HG03066 (cell line): ENCODE measurements at regions not wholly inside any gene's neighbourhood (a gene's known extent, or its start where the extent isn't known, plus 50 kb on each side); places are given as distances from the start of the nearest gene placed in this dataset.
"Not testable (repeated sequence)": the region's sequence is repeated elsewhere in the genome, so short reads cannot be mapped to it uniquely, and the experiment has no call there.

Experiments used
- ATAC-seq: cut with Tn5 transposase; IDR thresholded peaks from one replicate; pipeline ENCODE4 v1.9.1; 2021; ENCODE audit warnings: low read depth; ENCODE audit not compliant: unreplicated experiment

DNA sequence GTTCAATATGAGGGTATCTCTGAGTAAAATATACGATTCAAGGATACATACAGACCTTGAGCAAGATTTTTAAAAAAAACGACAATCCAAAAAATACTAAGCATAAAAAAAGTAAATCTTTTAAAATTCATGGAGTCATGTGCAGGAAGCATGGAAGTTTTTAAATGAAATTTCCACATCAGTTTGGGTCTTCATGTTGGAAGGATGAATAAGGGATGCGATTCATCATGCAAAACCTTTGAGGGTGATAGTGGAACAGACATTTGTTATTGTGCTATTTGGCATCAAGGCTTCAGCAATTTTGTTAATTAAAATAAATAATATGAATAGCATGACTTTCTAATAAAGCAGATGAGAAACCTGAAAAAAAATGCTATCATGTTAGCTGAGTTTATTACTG lies 815.0 kb upstream of the PCDH10 start:
- no peak for ATAC-seq

DNA sequence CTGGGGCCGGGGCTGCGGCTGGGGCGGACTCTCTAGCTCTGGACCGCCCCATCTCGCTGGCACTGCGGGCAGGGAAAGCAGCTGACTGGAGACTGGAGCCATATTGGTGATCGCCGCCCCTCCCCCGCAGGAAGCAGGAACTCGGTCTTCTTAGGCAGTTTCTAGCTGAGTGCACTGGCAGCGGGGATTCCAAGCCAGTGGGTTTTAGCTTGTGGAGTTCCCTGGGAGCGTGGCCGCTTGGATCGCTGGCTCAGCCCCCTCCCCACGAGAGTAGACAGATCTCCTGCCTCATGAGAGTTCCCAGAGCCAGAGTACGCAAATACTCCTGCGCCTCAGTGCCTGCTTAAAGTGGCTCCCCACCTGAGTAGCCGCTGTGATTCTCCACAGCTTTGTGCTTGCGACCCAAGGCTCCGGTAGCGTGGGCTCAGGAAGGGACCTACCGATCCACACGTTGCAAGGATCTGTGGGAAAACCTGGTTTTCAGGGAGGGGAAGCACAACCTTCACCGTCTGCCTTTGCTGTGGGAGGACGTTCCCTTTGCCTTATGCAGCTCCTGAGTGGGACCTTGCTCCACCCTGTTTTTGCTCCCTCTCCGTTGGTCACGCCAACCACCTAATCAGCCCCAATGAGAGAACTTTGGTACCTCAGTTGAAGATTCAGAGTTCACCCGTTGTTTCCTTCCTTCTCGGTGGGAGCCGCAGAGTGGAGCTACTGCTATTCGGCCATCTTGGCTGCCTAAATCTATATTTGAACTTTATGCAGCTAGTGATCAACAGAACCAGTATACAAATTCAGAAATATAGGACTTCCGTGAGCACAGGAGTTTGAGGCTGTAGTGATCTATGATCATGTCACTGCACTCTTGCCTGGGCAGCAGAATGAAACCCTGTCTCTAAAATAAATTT lies 803.9 kb upstream of the PCDH10 start:
- ATAC-seq = no peak

DNA sequence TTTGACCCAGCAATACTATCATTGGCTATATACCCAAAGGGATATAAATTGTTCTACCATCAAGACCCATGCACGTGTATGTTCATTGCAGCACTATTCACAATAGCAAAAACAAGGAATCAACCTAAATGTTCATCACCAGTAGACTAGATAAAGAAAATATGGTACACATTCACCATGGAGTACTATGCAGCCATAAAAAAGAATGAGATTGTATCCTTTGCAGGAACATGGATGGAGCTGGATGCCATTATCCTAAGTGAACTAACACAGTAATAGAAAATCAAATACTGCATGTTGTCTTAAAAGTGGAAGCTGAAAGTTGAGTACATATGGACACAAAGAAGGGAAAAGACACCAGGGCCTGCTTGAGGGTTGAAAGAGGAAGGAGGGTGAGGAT lies 803.1 kb upstream of the PCDH10 start:
- no peak for ATAC-seq

GRCh38 chr4:132351606-132352005 lies 797.5 kb upstream of the PCDH10 start:
- not testable (repeated sequence) for ATAC-seq

DNA sequence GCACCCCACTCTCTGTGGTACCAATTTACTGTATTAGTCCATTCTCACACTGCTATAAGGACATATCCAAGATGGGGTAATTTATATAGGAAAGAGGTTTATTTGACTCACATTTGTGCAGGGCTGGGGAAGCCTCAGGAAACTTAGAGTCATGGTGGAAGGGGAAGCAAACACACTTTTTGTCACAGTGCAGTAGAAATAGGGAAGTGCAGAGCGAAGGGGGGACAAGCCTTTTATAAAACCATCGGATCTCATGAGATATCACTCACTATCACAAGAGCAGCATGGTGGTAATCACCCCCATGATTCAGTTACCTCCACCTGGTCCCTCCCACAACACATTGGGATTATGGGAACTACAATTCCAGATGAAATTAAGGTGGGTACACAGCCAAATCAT lies 766.9 kb upstream of the PCDH10 start:
- no peak for ATAC-seq

GRCh38 chr4:132383571-132384199 lies 765.4 kb upstream of the PCDH10 start:
- no peak for ATAC-seq

DNA sequence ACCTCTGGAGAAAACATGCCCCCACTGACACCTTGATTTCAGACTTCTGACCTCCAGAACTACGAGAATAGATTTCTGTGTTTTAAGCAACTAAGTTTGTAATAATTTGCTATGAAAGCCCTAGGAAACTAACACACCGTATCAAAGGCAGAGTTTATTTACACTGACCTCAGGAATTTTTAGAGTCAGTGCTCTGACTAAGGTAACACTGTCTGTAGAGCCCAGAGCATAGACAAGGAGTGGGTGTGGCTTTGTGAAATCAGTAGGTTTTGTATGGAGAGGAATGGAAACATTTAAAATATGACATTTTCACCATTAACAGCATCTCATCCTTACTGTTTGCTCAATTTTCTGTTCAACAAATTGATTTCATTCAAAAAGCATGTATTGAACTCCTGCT lies 764.4 kb upstream of the PCDH10 start:
- no peak for ATAC-seq

DNA sequence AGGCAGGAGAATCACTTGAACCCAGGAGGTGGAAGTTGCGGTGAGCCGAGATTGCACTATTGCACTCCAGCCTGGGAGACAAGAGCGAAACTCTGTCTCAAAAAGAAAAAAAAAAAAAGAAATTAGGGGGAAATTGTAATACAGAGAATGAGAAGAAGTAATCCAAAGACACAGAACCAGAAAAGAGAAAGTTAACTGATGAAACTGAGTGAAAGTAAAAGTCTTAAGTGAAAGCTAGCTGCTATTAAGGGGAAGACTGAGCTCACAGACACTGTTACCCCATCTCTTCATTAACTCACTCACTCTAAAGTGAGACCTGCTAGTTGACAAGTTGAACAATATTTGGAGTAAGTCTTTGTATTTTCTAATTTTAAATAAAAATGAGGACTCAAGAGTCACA lies 763.0 kb upstream of the PCDH10 start:
- no peak for ATAC-seq

- ATAC-seq = no peak
Observed at GRCh38 chr4:132387060-132387459, 762.0 kb upstream of the PCDH10 start.

- ATAC-seq = no peak
Observed at GRCh38 chr4:132395561-132395960, 753.5 kb upstream of the PCDH10 start.

DNA sequence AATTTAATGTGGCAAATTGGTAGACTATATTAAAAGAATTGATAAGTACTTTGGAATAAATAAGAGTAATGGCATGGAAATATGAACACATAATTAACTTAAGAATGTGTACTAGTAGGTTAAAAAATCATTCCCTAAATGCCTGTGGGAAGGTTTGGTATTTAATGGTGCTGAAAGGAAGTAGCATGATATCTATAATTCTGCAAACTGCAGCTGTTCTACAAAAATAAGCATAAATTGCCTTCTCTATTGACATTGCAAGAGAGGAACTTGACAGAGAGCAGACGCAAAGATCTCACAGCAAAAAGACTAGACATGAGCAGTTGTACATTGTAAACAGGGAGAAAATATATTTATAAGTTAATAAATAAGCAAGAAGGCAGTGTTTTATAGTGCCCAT lies 752.5 kb upstream of the PCDH10 start:
- no peak for ATAC-seq

GRCh38 chr4:132417220-132417619 lies 731.9 kb upstream of the PCDH10 start:
- no peak for ATAC-seq

GRCh38 chr4:132427125-132427524 lies 722.0 kb upstream of the PCDH10 start:
- no peak for ATAC-seq

- no peak for ATAC-seq
Observed at GRCh38 chr4:132437117-132437516, 712.0 kb upstream of the PCDH10 start.

DNA sequence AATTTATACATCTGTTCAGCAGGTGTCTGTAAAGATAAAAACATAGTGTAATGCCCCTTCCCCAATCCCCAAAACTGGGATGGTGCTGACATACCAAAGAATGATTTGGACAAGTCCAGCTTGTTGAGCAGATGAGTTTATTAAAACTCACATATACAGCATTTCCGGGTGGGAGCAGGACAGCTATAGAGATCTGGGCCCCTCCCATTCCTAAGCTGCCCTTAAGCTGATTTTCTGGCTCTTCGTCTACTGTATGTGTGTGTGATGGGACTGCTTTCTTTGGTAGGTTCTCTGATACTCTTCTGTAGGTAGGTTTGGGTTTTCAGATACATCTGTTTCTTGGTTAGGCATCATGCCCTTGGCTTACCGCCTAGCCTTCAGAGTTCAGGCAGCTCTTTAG lies 703.7 kb upstream of the PCDH10 start:
- no peak for ATAC-seq

DNA sequence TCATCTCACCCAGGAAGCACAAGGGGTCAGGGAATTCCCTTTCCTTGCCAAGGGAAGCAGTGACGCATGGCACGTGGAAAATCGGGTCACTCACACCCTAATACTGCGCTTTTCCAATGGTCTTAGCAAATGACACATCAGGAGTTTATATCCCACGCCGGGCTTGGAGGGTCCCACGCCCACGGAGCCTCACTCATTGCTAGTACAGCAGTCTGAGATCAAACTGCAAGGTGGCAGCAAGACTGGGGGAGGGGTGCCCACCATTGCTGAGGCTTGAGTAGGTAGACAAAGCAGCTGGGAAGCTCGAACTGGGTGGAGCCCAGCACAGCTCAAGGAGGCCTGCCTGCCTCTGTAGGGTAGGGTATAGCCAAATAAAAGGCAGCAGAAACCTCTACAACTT lies 691.1 kb upstream of the PCDH10 start:
- ATAC-seq = not testable (repeated sequence)

DNA sequence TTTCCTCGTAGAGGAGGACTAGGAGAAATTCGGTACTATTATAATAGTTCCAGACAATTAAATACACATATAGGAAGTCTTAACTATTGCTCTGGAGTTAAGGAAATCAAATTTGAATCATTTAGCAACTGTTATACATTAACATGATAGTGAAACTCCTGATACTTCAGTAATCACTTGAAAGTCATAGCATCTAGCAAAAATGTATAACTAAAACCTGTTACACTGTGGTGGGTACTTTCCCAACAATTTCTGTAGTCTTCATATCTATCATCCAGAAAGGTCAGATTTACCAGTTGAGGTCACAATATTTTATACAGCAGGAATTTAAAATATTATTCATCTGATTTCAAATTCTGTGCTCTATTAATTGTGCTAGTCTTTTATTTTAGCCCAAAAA lies 669.6 kb upstream of the PCDH10 start:
- ATAC-seq = no peak

GRCh38 chr4:132488555-132488954 lies 660.5 kb upstream of the PCDH10 start:
- ATAC-seq = no peak

DNA sequence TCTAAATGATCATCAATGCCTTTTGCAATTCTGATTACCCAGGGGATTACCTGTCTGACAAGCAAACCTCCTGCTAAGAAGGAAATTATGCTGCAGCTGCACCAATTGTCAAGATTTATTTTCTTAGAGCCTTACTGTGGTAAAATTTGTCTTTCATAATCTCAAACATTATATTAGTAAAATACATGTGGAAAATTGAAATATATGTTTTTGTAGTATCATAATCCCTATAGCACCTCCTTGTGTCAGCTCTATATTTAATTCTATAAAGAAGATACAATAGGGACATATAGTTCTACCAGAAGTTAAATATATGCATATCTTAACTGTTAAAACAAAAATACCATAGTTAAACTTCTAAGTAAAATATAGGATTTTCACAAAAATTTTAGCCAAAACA lies 655.6 kb upstream of the PCDH10 start:
- no peak for ATAC-seq

GRCh38 chr4:132495267-132495812 lies 653.8 kb upstream of the PCDH10 start:
- not testable (repeated sequence) for ATAC-seq

- no peak for ATAC-seq
Observed at GRCh38 chr4:132498215-132498614, 650.9 kb upstream of the PCDH10 start.

DNA sequence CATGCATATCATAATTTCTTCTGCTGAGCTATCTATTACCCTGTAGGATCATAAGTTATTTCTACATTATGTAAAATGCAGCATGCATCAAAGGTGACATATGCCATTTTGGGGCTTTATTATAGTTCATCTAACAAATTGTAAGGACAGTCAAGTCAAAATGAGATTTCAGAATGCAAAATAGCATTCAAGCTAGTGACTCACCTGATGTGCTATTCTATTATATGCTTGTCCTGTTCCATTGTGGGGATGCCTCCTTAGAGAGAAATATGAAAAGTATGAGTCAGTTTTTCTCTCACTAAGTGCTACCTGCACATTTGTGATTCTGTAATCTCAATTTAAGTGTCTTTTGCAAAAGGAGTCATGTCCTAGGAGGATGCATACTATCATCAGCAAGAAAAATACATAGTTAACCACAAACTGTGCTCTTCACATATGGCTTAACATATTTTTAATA lies 647.0 kb upstream of the PCDH10 start:
- ATAC-seq = no peak
